GM12864 (cell line): ENCODE measurements at regions not wholly inside any gene's neighbourhood (a gene's known extent, or its start where the extent isn't known, plus 50 kb on each side); places are given as distances from the start of the nearest gene placed in this dataset.

Experiments
- DNase-seq: peaks from one replicate; pipeline ENCODE4 v3.0.0-alpha.2; 2011; ENCODE audit warnings: low read depth
- H3K4me3 ChIP-seq: 2 replicates; pipeline ENCODE4 v1.5.1; 2011; ENCODE audit warnings: mild to moderate bottlenecking, low read depth, low read length, control low read depth
- TF ChIP-seq, protein P1 (sequence below): IDR thresholded peaks from 2 replicates; pipeline ENCODE4 v1.5.1; 2011; ENCODE audit warnings: low read depth, mild to moderate bottlenecking, moderate library complexity, low read length, control low read depth, inconsistent platforms; ENCODE audit errors: missing control alignments

DNA sequence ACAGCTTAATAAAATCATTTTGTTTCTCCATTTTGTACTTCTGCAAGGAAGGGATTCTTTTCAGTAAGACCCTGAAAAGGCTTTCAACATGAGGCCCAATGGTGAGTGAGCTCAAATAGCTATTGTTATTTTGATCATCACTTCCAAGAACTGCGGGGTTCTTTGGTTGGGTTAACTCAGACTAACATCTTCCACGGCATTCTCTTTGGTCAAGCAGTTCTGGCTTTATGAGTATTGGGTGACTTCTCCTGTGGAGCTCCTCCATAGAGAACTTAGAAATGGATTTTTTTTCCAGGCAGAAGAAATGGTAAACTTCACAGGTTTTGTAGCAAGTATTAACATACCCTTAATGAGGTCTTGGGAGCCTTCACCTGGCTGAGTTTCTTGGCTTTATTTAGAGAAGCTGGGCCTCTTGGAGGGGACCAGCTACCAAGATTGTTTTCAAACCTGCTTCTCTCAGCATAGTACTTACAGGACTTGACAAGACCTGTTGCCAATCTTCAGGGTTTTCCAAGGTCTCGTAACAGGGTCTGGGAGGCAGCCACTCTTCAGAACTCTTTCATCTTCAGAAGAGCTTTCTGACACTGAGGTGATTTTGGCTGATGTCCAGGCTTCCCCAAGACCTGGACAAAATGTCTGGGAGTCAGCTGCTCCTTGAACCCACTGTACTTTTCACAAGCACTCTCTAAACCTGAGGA, 353.2 kb upstream of the ETAA1 start:
- DNase-seq = no peak
- H3K4me3 ChIP-seq = no peak overlapping the region
- TF ChIP-seq, protein P1, sequence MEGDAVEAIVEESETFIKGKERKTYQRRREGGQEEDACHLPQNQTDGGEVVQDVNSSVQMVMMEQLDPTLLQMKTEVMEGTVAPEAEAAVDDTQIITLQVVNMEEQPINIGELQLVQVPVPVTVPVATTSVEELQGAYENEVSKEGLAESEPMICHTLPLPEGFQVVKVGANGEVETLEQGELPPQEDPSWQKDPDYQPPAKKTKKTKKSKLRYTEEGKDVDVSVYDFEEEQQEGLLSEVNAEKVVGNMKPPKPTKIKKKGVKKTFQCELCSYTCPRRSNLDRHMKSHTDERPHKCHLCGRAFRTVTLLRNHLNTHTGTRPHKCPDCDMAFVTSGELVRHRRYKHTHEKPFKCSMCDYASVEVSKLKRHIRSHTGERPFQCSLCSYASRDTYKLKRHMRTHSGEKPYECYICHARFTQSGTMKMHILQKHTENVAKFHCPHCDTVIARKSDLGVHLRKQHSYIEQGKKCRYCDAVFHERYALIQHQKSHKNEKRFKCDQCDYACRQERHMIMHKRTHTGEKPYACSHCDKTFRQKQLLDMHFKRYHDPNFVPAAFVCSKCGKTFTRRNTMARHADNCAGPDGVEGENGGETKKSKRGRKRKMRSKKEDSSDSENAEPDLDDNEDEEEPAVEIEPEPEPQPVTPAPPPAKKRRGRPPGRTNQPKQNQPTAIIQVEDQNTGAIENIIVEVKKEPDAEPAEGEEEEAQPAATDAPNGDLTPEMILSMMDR = no peak

DNA sequence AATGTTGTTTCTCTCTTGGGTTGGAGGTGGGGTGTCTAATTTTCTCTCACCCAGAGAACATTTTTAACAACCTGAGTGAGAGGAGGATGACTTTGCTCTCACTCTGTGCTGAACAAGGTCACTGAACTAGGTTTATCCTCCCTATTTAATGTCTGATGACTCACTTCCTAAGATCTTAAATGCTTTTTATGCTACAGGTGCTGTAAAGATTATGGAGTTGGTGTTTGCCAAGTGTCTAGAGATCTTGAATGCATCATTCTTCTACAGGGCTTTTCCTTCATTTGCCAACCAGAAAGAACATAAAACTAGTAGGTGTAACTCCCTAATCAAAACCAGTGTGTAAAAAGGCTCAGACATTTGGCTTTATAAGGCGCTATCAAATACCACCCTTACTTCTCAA, 350.5 kb upstream of the ETAA1 start:
- TF ChIP-seq, protein P1 = no peak
- DNase-seq = no peak
- H3K4me3 ChIP-seq = no peak overlapping the region

DNA sequence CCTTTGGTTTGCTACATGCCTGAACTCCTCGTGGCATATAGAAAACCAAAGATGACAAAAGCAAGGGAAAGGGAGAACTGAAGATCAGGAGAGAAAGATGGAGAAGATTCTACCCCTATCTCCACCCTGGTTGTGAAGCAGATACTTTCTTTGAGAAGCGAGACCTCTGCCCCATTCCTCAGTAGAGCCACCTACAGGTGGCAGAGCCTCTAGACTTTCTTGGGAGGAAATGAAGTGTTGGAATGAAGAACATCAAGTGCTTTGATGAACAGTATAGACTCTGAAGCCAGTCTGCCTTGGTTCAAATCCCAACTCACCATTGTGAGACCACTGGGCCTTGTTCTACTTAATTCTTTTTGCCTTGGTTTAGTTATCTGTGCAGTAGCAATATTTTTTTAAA, 348.8 kb upstream of the ETAA1 start:
- no peak for DNase-seq
- TF ChIP-seq, protein P1 = peak; percentile 7
- H3K4me3 ChIP-seq = no peak overlapping the region

DNA sequence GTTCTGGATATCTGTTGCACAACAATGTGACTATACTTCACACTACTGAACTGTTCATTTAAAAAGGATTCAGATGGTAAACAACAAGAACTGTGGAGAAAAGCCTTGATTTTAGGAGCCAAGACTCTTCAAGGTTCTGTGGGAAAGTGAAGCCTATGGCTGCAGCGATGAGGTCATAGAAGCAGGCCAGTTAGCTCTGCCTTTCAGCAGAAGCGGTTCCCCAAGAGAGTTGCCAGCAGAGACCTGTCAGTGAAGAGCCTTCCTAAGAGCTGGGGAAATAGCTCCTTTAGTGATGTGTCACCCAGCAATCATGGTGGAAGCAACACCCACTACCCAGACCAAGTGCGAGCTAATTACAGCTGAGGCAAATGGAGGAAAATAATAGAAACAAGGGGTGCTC, 346.5 kb upstream of the ETAA1 start:
- H3K4me3 ChIP-seq = no peak overlapping the region
- no peak for DNase-seq
- TF ChIP-seq, protein P1 = no peak

DNA sequence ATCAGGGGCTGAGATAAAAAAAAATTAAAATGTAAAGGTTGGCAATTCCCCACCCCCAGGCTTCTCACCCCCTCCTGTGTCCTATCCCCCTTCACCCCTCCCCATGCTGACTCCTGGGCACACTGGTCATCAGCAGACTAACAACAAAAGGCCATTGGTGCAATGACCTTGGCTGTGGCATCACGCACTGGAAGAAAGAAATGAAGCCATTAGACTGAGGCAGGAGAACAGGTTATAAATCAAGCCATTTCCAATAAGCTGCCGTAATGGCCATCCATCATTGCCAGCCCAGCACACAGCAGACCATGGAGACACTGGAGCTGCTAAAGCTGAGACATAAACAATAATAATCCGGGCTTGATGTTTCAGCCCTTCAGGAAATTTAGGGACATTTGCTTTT, 342.4 kb upstream of the ETAA1 start:
- DNase-seq = no peak
- TF ChIP-seq, protein P1 = no peak
- H3K4me3 ChIP-seq = no peak overlapping the region

DNA sequence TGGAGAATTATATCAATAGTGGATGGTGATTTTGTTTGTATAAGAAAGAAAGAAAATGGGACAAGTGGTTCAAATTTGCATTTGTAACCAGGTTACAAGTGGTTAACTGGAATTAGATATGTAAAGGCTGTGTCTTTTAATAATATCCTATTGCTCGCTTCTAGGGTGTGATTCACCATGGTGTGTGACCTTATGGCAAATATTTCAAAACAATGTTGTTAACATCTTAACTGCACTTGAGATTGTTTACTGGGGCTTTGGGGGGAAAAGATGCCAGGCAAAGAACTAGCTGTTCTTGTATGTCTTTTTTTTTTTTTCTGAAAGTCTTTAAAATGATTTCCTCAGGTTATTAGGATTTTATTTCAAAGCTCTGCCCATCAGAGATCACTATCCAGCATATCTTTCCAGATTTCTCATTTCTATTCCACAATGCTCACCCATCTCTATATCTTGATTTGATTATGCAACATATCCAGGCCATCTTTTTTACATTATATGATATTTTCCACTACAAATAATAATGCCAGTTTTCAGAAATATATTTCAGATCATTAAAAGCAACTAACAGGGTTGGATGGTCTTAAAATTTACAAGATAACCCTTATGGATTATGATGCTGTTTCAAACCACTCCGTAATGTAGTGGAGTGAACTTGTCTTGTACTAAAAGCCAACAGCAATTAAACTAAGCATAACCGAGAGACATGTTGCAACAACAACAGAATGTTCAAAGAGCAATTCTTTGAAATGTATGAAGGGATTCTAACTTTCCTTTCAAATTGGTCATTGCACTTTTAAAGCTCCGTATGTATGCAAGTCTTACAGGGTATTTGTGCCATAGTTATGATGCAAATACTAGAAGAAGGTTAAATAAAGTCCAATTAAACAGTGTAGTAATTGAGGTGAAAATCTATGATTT, 341.5 kb upstream of the ETAA1 start:
- no peak for DNase-seq
- TF ChIP-seq, protein P1 = no peak
- H3K4me3 ChIP-seq = no peak overlapping the region
